ENCODE measurements at regions not wholly inside any gene's neighbourhood (a gene's known extent, or its start where the extent isn't known, plus 50 kb on each side); places are given as distances from the start of the nearest gene placed in this dataset.
A peak's percentile ranks its signal among the peaks of the same experiment; 100 is the strongest.

DNA sequence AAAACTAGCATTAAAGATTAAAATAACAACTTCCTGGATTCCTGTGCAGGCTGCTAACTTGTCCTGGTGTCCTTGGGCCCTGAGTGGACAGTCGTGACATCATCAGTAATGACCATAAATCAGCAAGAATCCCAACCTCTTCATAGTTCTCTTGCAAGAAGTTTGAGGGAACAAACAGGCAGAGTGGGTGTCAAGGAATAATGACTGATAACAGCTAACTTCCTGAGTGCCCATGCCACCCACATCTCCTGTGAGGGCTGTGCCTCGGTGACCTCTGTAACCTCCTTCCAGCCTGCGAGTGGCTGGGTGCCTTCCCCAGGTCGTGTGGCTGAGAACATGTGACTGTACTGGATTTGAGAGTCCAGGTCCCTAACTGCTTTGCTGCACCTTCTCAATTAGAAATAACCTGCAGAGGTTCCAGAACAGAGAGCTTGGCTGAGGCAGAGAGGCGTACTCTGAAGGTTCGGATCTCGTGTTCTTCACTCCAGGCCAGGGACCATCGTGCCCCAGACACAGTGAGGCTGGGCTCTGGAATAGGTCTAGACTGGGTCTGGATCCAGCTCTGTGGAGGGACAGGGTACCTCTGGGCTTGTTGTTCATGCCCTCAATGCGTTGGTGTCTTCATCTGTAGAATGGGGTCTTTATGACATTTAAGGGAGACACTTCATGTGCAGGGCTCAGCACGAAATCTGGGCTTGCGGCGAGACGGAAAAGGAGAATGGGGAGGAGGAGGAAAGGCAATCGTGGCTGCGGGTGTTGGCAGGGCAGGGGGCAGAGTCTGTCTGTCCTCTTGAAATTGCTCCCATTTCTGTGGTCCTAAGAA is 313.1 kb upstream of the ZNF32 start:
- no peak for DNase-seq (ENCODE audit: low read depth)

- DNase-seq (ENCODE audit: low read depth), result no peak
Observed at GRCh38 chr10:43960981-43961380, 312.3 kb upstream of the ZNF32 start.

GRCh38 chr10:43960477-43960876 is 311.8 kb upstream of the ZNF32 start:
- no peak for DNase-seq (ENCODE audit: low read depth)

DNA sequence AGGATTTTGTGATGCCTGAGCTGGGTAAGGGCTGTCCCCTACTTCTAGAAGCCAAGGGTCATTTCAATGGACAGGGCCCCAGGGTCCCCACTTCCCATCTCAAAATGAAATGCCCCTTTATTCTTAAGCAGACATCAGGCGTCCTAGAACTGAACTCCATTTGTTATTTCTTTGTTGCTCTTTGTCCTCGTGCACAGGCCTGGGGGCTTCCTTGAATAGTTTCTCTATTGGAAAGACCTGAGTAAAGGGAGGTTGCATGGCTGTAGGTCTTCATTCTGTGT is 311.4 kb upstream of the ZNF32 start:
- no peak for DNase-seq (ENCODE audit: low read depth)

- DNase-seq (ENCODE audit: low read depth), result no peak
Observed at GRCh38 chr10:43959364-43960134, 310.9 kb upstream of the ZNF32 start.

GRCh38 chr10:43958964-43959363 is 310.3 kb upstream of the ZNF32 start:
- no peak for DNase-seq (ENCODE audit: low read depth)

DNA sequence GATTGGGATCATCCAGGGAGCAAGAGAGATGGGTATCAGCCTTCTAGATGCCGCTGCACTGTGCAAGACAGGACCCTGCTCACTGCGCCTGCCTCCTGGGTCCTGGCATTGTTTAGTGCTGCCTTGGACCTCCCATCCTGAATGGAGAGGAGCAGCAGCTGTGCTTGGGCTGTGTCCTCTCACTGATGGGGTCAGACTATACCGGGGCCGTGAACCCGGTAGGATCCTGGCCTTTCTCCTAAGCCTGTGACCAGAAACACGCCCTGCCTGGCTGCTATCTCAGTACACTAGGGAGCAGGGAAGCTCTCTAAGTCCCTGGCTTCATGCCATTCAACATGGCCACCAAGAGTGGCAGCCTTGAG is 309.4 kb upstream of the ZNF32 start:
- no peak for DNase-seq (ENCODE audit: low read depth)

DNA sequence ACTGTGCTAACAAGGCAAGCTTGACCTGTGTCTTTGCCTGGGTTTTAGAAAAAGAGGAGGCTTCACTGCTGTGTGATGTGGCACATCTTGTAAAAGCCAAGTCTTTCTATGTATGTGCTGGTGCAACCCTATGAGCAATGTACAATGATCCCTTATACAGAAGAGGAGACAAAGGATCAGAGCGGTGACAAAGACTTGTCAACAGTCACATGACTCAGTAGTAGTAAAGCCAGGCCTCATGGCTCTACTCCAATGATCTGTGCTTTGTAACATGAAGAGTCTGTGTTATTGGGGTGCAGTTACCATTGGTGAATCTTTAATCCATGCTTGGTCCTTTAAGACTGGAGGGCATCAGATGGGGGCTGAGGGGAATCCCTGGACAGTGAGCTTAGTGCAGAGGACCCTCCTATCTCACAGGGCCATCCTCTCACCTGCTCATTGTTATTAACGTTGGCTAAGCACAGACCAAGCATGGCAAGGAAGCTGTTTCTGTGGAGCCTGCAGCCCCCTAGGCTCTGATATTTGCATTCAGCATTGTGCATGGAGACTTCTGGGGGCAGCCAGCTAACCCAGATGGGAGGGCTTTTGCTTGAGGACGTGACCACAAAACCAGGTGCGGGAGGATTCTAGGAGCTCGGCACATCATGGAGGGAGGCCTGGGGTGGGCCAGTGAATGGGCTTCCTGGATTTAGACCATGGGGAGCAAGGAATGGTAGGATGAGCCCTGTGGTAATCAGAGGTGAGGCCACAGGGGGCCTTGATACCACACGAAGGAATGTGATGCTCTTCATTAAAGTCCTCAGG is 308.8 kb upstream of the ZNF32 start:
- no peak for DNase-seq (ENCODE audit: low read depth)

GRCh38 chr10:43955978-43956377 is 307.3 kb upstream of the ZNF32 start:
- DNase-seq (ENCODE audit: low read depth), result no peak

DNA sequence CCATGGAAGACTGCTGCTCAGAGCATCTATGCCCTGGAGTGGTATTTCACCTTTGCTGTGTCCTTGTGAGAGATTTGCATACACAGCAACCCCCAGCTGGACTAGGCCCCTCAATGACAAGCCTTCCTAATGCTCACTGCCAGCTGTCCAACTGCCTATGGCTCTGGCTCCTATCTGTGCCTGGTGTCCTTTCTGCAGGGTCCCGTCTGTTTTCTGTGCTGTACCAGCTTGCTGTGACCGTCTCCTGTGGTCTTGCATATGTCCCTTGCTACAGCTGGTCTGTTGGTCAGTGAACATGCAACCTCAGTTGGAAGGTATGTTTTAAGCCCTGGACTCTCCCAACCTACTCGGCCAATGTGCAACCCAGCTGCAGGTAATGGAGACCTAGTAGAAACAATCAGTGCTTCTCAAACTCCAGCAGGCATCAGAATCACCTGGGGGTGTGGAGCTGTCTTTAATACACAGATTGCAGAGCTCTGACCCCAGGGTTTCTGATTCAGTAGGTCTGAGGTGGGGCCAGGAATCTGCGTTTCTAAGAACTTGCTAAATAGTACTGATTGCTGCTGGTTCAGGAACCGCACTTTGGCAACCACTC is 306.4 kb upstream of the ZNF32 start:
- no peak for DNase-seq (ENCODE audit: low read depth)

DNA sequence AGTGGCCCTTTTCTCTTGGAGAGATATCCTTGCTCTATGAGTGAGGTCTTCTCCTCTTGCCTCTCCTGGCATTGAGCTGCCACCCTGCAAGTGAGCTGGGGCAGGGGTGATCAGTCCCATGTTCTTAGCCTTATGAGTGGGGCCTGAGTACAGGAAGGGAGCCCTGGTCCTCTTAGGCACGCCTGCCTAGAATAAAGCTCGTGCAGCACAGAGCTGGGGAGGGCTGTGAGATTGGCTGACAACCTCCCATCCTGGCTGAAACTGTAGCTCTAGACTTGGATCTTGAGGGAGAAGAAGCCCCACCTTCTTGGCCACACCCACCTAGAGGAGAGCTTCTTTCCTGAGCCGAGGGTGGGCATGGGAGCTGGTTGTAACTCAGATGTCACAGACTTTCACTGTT is 305.0 kb upstream of the ZNF32 start:
- DNase-seq (ENCODE audit: low read depth), result no peak

DNA sequence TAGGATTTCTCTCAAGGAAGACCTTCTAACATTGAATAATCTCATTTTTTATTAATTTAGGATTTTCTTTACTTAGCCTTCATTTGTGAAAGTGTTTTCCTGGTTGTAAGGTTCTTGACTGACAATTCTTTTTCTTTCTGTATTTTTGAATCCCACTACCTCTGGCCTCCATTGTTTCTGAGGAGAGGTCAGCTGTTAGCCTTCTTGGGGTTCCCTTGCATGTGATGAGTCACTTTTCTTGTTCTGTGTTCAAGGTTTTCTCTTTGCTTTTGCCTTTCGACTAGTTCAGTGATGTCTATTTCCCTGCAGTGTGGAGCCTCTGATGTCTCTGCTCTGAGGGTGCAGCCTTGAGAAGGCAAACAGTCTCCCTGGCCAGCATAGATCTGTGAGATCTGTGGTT is 304.1 kb upstream of the ZNF32 start:
- DNase-seq (ENCODE audit: low read depth), result no peak

- no peak for DNase-seq (ENCODE audit: low read depth)
Observed at GRCh38 chr10:43949351-43949750, 300.7 kb upstream of the ZNF32 start.

DNA sequence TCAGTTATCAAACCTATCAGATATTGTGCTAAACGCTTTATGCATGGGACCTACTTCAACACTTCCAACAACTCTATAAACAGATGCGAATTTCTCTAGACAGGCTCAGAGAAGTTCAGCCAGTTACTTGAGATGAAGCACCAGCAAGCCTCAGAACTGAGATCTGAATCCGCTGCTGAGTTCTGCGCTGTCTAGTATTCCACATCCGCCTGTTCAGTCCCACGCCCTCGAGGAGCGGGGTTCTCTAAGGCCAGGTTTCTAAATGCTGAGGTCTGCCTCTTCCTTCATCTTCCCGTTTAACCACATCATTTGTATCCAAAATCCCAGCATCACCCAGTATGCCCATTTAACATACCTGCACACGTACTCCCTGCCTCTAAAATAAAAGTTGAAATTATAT is 297.8 kb upstream of the ZNF32 start:
- no peak for DNase-seq (ENCODE audit: low read depth)

- DNase-seq (ENCODE audit: low read depth), result no peak
Observed at GRCh38 chr10:43945908-43946307, 297.2 kb upstream of the ZNF32 start.

- DNase-seq (ENCODE audit: low read depth), result peak; percentile 19
Observed at GRCh38 chr10:43945094-43945730, 296.5 kb upstream of the ZNF32 start.

GRCh38 chr10:43944381-43945093 is 295.9 kb upstream of the ZNF32 start:
- no peak for DNase-seq (ENCODE audit: low read depth)

DNA sequence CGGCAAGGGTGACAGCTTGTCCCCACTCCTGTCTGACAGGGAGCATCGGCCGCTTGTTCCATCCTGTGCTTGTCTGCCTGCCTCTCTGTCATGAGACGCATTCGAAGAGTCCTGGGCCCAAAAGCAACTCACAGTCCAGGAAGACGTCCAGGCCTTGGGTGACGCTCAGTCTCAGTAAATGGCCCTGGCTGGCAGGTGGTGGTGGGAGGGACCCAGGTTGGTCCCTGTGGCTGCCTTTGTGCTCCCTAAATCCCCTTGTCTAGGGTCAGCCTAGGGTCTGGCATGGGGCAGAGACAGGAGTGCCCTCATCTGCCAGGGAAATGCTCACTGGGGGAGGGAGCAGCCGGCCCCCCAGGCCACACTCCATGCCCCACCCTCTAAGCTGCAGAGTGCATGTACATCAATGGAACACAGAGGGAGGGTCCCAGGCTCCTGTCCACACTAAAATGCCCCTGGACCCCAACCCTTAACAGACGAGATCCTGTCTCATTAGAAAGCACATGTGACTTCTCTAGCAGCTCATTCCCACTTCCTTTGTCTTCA is 295.2 kb upstream of the ZNF32 start:
- DNase-seq (ENCODE audit: low read depth), result no peak

GRCh38 chr10:43943119-43943817 is 294.6 kb upstream of the ZNF32 start:
- DNase-seq (ENCODE audit: low read depth), result no peak

All from myocyte (in vitro differentiated cells).